ENCODE measurements at regions not wholly inside any gene's neighbourhood (a gene's known extent, or its start where the extent isn't known, plus 50 kb on each side); places are given as distances from the start of the nearest gene placed in this dataset.

GRCh38 chr4:136796953-136797352, 735.3 kb downstream of the PCDH18 start:
- TF ChIP-seq POLR2AphosphoS5 (IDR thresholded peaks at IDR 0.05; ENCODE audit: low read depth) = no peak
- TF ChIP-seq, protein P1, sequence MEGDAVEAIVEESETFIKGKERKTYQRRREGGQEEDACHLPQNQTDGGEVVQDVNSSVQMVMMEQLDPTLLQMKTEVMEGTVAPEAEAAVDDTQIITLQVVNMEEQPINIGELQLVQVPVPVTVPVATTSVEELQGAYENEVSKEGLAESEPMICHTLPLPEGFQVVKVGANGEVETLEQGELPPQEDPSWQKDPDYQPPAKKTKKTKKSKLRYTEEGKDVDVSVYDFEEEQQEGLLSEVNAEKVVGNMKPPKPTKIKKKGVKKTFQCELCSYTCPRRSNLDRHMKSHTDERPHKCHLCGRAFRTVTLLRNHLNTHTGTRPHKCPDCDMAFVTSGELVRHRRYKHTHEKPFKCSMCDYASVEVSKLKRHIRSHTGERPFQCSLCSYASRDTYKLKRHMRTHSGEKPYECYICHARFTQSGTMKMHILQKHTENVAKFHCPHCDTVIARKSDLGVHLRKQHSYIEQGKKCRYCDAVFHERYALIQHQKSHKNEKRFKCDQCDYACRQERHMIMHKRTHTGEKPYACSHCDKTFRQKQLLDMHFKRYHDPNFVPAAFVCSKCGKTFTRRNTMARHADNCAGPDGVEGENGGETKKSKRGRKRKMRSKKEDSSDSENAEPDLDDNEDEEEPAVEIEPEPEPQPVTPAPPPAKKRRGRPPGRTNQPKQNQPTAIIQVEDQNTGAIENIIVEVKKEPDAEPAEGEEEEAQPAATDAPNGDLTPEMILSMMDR (IDR thresholded peaks at IDR 0.05; ENCODE audit: insufficient read depth, low read length) = no peak

All from HL-60 (cell line).